K562 (cell line): ENCODE measurements at regions not wholly inside any gene's neighbourhood (a gene's known extent, or its start where the extent isn't known, plus 50 kb on each side); places are given as distances from the start of the nearest gene placed in this dataset.

Experiments
- CHAMP1 ChIP-seq: fragments of 450-650 bp; IDR thresholded peaks from 2 replicates; pipeline ENCODE4 v1.6.1; 2016; ENCODE audit warnings: mild to moderate bottlenecking
- KAT2B ChIP-seq: IDR thresholded peaks from one replicate; pipeline ENCODE4 v1.6.1; 2012; ENCODE audit warnings: low read depth, mild to moderate bottlenecking, control low read depth, inconsistent platforms, low read length, moderate library complexity
- MLX ChIP-seq, 2 experiments: fragments of 450-650 bp in 1 of 2; sonication (generic) in 1 of 2; formaldehyde crosslinking; conservative IDR thresholded peaks; 2 replicates each; pipeline versions ENCODE4 v1.4.0 to v1.8.1; 2020 to 2022; ENCODE audit warnings: mild to moderate bottlenecking in 1 of 2, missing genetic modification reagents in 1 of 2
- NR2F6 ChIP-seq: fragments of 450-650 bp; formaldehyde crosslinking; IDR thresholded peaks from 2 replicates; pipeline ENCODE4 v1.4.0; 2020; ENCODE audit warnings: mild to moderate bottlenecking
- YBX1 ChIP-seq: fragments of 450-650 bp; IDR thresholded peaks from 2 replicates; pipeline ENCODE4 v1.7.1; 2016; ENCODE audit warnings: mild to moderate bottlenecking
- YY1 ChIP-seq, 3 experiments: IDR thresholded peaks; 2 replicates each; pipeline ENCODE4 v1.6.1; 2011; ENCODE audit warnings: low read length in 2 of 3, mild to moderate bottlenecking in 2 of 3, moderate library complexity in 2 of 3, borderline replicate concordance in 1 of 3, control low read depth in 1 of 3, low read depth in 1 of 3; ENCODE audit not compliant: insufficient read depth in 3 of 3, insufficient replicate concordance in 2 of 3, control insufficient read depth in 1 of 3, insufficient read length in 1 of 3; ENCODE audit errors: extremely low read depth in 1 of 3
- ZSCAN32 ChIP-seq: fragments of 450-650 bp; formaldehyde crosslinking; IDR thresholded peaks from 2 replicates; pipeline ENCODE4 v1.4.0; 2020; ENCODE audit warnings: mild to moderate bottlenecking, moderate library complexity
- TF ChIP-seq, protein P1 (sequence below): fragments of 200-800 bp; sonication (Bioruptor generic); IDR thresholded peaks from 2 replicates; pipeline ENCODE4 v1.6.1; 2017; ENCODE audit warnings: missing genetic modification characterization, missing compliant biosample characterization

DNA sequence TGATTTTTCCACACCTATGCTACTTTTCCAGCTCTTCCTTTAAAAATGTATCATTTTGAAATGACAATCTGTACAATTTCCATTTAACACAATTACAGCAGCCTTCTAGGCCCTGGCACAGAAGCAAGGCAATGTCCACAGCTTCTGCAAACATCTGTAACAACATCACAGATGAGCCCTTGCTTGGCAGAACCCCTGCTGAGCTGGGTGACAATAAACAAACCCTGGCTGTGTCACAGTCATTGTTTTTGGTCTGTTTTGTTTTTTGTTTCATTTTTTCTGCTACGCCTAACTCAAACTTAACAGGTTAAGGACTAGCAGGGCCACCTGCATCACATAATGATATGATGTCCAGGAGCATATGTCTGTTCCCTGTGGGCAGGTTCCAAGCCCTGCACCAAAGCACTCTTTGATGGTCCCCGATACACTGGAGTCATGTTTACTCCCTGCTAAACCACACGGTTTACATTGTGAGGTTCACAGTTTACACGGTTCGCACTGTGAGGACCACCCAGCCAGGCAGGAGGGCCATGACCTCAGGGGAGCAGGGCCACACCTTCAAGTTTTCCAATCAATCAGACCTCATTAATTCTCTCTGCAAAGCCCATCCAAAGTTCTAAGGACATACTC, 186.8 kb upstream of the CHRNA7 start (continued):
- TF ChIP-seq, protein P1, sequence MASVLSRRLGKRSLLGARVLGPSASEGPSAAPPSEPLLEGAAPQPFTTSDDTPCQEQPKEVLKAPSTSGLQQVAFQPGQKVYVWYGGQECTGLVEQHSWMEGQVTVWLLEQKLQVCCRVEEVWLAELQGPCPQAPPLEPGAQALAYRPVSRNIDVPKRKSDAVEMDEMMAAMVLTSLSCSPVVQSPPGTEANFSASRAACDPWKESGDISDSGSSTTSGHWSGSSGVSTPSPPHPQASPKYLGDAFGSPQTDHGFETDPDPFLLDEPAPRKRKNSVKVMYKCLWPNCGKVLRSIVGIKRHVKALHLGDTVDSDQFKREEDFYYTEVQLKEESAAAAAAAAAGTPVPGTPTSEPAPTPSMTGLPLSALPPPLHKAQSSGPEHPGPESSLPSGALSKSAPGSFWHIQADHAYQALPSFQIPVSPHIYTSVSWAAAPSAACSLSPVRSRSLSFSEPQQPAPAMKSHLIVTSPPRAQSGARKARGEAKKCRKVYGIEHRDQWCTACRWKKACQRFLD (CRISPR knock-in tag): no peak
- TF ChIP-seq ZSCAN32 (no peak), KAT2B (no peak), YBX1 (no peak), YY1 (IDR thresholded peaks at IDR 0.05; ENCODE audit: borderline replicate concordance in 1 of 3, control insufficient read depth in 1 of 3, extremely low read depth in 1 of 3, insufficient read depth in 3 of 3, insufficient read length in 1 of 3, insufficient replicate concordance in 2 of 3, low read depth in 1 of 3, low read length in 2 of 3) (no peak), MLX (CRISPR knock-in tag; conservative IDR thresholded peaks at IDR 0.05) (no peak), NR2F6 (CRISPR knock-in tag) (no peak), CHAMP1 (no peak)
- TF ChIP-seq, all 486 proteins: peak for 0
